H1 (cell line): ENCODE measurements at regions not wholly inside any gene's neighbourhood (a gene's known extent, or its start where the extent isn't known, plus 50 kb on each side); places are given as distances from the start of the nearest gene placed in this dataset.

ENCODE experiments used
- CTCF ChIA-PET: fragments of 300-600 bp; sonication (Branson Sonifier 250); formaldehyde crosslinking; loops from one replicate; lab custom pipeline; 2021; ENCODE audit not compliant: partially characterized antibody; lab: Charles Lee
- POLR2A ChIA-PET: fragments of 300-600 bp; sonication (Branson Sonifier 250); formaldehyde crosslinking; loops from one replicate; lab custom pipeline; 2021; ENCODE audit warnings: inconsistent platforms; ENCODE audit not compliant: partially characterized antibody; lab: Charles Lee
- DNase-seq, 2 experiments: peaks; one replicate each; pipeline versions ENCODE4 v3.0.0 to v3.0.0-alpha.2; 2010 to 2022; ENCODE audit warnings: low spot score in 2 of 2, low read depth in 1 of 2, mixed read lengths in 1 of 2
- FAIRE-seq: peaks from 2 replicates; lab custom pipeline; 2011; peaks lifted over from hg19 to GRCh38; lab: Jason Lieb, UNC
- H2AFZ ChIP-seq: 2 replicates; pipeline ENCODE4 v1.8.1; 2012; ENCODE audit warnings: low read length, inconsistent platforms
- H2AK5ac ChIP-seq: 2 replicates; pipeline ENCODE4 v1.6.1; 2013; ENCODE audit warnings: low read depth, low read length
- H2BK120ac ChIP-seq: replicated peaks from 2 replicates; pipeline ENCODE3; 2013; ENCODE audit warnings: low read depth, low read length, inconsistent platforms
- H2BK12ac ChIP-seq: 2 replicates; pipeline ENCODE4 v1.6.1; 2013; ENCODE audit warnings: low read depth, low read length
- H2BK15ac ChIP-seq: 2 replicates; pipeline ENCODE4 v1.6.1; 2013; ENCODE audit warnings: low read length
- H2BK20ac ChIP-seq: 2 replicates; pipeline ENCODE4 v1.6.1; 2013; ENCODE audit warnings: low read length
- H2BK5ac ChIP-seq: 2 replicates; pipeline ENCODE4 v1.6.1; 2013; ENCODE audit warnings: low read depth, low read length
- H3K14ac ChIP-seq: 2 replicates; pipeline ENCODE4 v1.6.1; 2013; ENCODE audit warnings: inconsistent platforms; ENCODE audit not compliant: insufficient read length
- H3K18ac ChIP-seq: 2 replicates; pipeline ENCODE4 v1.6.1; 2013; ENCODE audit warnings: low read length; ENCODE audit errors: extremely low read depth
- H3K23ac ChIP-seq: 2 replicates; pipeline ENCODE4 v1.6.1; 2013; ENCODE audit warnings: inconsistent platforms; ENCODE audit not compliant: insufficient read length
- H3K23me2 ChIP-seq: 2 replicates; pipeline ENCODE4 v1.6.1; 2013; ENCODE audit warnings: low read depth, low read length
- H3K27ac ChIP-seq: 2 replicates; pipeline ENCODE4 v1.6.1; 2011; ENCODE audit warnings: low read depth, low read length, inconsistent platforms
- H3K27me3 ChIP-seq, 4 experiments: replicated peaks in 1 of 4; 1 replicate in 1 of 4; 2 replicates in 3 of 4; pipeline versions ENCODE4 v1.6.1 to v1.8.1; 2011 to 2013; ENCODE audit warnings: low read length in 3 of 4, mild to moderate bottlenecking in 3 of 4, inconsistent platforms in 2 of 4, mixed read lengths in 2 of 4, moderate library complexity in 1 of 4; ENCODE audit not compliant: control insufficient read depth in 3 of 4, insufficient read depth in 3 of 4; ENCODE audit errors: extremely low read depth in 1 of 4
- H3K36me3 ChIP-seq, 4 experiments: 2 replicates each; pipeline versions ENCODE4 v1.6.1 to v1.8.1; 2011 to 2013; ENCODE audit warnings: mild to moderate bottlenecking in 4 of 4, low read length in 3 of 4, moderate library complexity in 2 of 4, control low read depth in 1 of 4, inconsistent platforms in 1 of 4; ENCODE audit not compliant: insufficient read depth in 4 of 4, control insufficient read depth in 2 of 4
- H3K4ac ChIP-seq: replicated peaks from 2 replicates; pipeline ENCODE3; 2013; ENCODE audit warnings: low read length, low read depth, mixed read lengths, inconsistent platforms; ENCODE audit not compliant: insufficient read length
- H3K4me1 ChIP-seq, 4 experiments: replicated peaks in 1 of 4; 1 replicate in 1 of 4; 2 replicates in 3 of 4; pipeline versions ENCODE4 v1.6.1 to v1.8.1; 2011 to 2013; ENCODE audit warnings: low read length in 3 of 4, inconsistent platforms in 2 of 4, mixed read lengths in 1 of 4; ENCODE audit not compliant: insufficient read depth in 4 of 4, control insufficient read depth in 3 of 4
- H3K4me2 ChIP-seq, 2 experiments: 2 replicates each; pipeline versions ENCODE4 v1.6.1 to v1.8.1; 2011 to 2013; ENCODE audit warnings: low read depth in 2 of 2, low read length in 2 of 2, control low read depth in 1 of 2, inconsistent platforms in 1 of 2, mild to moderate bottlenecking in 1 of 2; ENCODE audit not compliant: insufficient read depth in 1 of 2
- H3K4me3 ChIP-seq, 4 experiments: fragments of 200-600, 300-600 bp in 1 of 4; sonication (generic), shearing (Covaris generic), sonication (Bioruptor Twin) in 1 of 4; 2 replicates each; pipeline versions ENCODE4 v1.5.1 to v1.8.1; 2011 to 2016; ENCODE audit warnings: low read length in 4 of 4, low read depth in 3 of 4, control low read depth in 2 of 4, inconsistent platforms in 2 of 4, mild to moderate bottlenecking in 2 of 4, mixed read lengths in 1 of 4, moderate library complexity in 1 of 4; ENCODE audit not compliant: insufficient read depth in 2 of 4; ENCODE audit errors: extremely low read depth in 1 of 4
- H3K56ac ChIP-seq: replicated peaks from 2 replicates; pipeline ENCODE3; 2013; ENCODE audit warnings: low read depth, mild to moderate bottlenecking, mixed read lengths, low read length, inconsistent platforms; ENCODE audit not compliant: insufficient read length
- H3K79me1 ChIP-seq: 2 replicates; pipeline ENCODE4 v1.6.1; 2013; ENCODE audit warnings: low read depth, low read length, control low read depth
- H3K79me2 ChIP-seq, 2 experiments: 2 replicates each; pipeline versions ENCODE4 v1.6.1 to v1.8.1; 2012 to 2013; ENCODE audit warnings: low read length in 2 of 2, mild to moderate bottlenecking in 2 of 2, inconsistent platforms in 1 of 2; ENCODE audit not compliant: insufficient read depth in 2 of 2, control insufficient read depth in 1 of 2
- H3K9ac ChIP-seq, 4 experiments: replicated peaks in 1 of 4; 1 replicate in 1 of 4; 2 replicates in 3 of 4; pipeline versions ENCODE4 v1.6.1 to v1.8.1; 2011 to 2013; ENCODE audit warnings: low read depth in 3 of 4, low read length in 3 of 4, control low read depth in 2 of 4, mild to moderate bottlenecking in 2 of 4, moderate library complexity in 2 of 4, inconsistent platforms in 1 of 4; ENCODE audit errors: extremely low read depth in 1 of 4
- H3K9me3 ChIP-seq, 2 experiments: 2 replicates each; pipeline versions ENCODE4 v1.6.1 to v1.8.1; 2012 to 2013; ENCODE audit warnings: mild to moderate bottlenecking in 2 of 2, moderate library complexity in 2 of 2, control low read depth in 1 of 2, inconsistent platforms in 1 of 2, low read depth in 1 of 2, low read length in 1 of 2, mixed read lengths in 1 of 2; ENCODE audit not compliant: insufficient read depth in 2 of 2
- H4K20me1 ChIP-seq, 2 experiments: replicated peaks in 1 of 2; 2 replicates each; pipeline versions ENCODE3 to v1.8.1; 2011 to 2013; ENCODE audit warnings: inconsistent platforms in 2 of 2, low read length in 2 of 2, mild to moderate bottlenecking in 1 of 2; ENCODE audit not compliant: insufficient read depth in 2 of 2, control insufficient read depth in 1 of 2
- H4K5ac ChIP-seq: 2 replicates; pipeline ENCODE4 v1.6.1; 2013; ENCODE audit warnings: low read length, low read depth, mixed read lengths, inconsistent platforms; ENCODE audit not compliant: insufficient read length
- H4K8ac ChIP-seq: 2 replicates; pipeline ENCODE4 v1.8.0; 2013; ENCODE audit warnings: mild to moderate bottlenecking, moderate library complexity, low read length, inconsistent platforms; ENCODE audit not compliant: insufficient read depth; ENCODE audit errors: extremely low read depth
- H4K91ac ChIP-seq: replicated peaks from 2 replicates; pipeline ENCODE3; 2013; ENCODE audit warnings: low read length, mixed read lengths, inconsistent platforms; ENCODE audit not compliant: insufficient read length
- JUND ChIP-seq: IDR thresholded peaks from 2 replicates; pipeline ENCODE4 v1.6.1; 2011; ENCODE audit warnings: mild to moderate bottlenecking, improper control_type of control experiment, low read length
- SP4 ChIP-seq: IDR thresholded peaks from 2 replicates; pipeline ENCODE4 v1.6.1; 2012; ENCODE audit warnings: low read length, inconsistent platforms
- WGBS, 2 experiments: shearing (Covaris generic) in 1 of 2; methylation state at CpG; one replicate each; pipeline versions ENCODE4 v1.1.6 to v1.1.7; 2013 to 2015; ENCODE audit warnings: low lambda C conversion rate in 2 of 2, mixed read lengths in 2 of 2, inconsistent platforms in 1 of 2, low coverage in 1 of 2, missing lambda C conversion rate in 1 of 2; ENCODE audit not compliant: insufficient replicate concordance in 2 of 2, insufficient coverage in 1 of 2, insufficient read length in 1 of 2; ENCODE audit errors: extremely low coverage in 1 of 2, missing lambda C conversion rate in 1 of 2; 5-methylcytosine and 5-hydroxymethylcytosine counted together

GRCh38 chr3:162641907-162642306 is 1145.3 kb downstream of the OTOL1 start:
- Histone ChIP-seq H4K5ac (no peak overlapping the region), H2BK120ac (no peak overlapping the region), H2BK15ac (no peak overlapping the region), H3K4ac (no peak overlapping the region), H2BK12ac (no peak overlapping the region), H3K14ac (no peak overlapping the region), H2AFZ (no peak overlapping the region), H2BK20ac (no peak overlapping the region), H3K56ac (no peak overlapping the region), H3K9me3 (peaks cover 11 to 16% of the 10 kb centered on the region in 2 experiments; a peak in 3 of 4 replicates), H3K23me2 (no peaks in the 10 kb centered on the region), H3K36me3 (no peaks in the 10 kb centered on the region), H3K79me2 (no peaks in the 10 kb centered on the region), H2BK5ac (no peak overlapping the region), H3K27me3 (no peaks in the 10 kb centered on the region), H3K79me1 (no peaks in the 10 kb centered on the region), H2AK5ac (no peak overlapping the region), H3K4me3 (no peak overlapping the region), H3K9ac (no peak overlapping the region), H4K20me1 (no peaks in the 10 kb centered on the region), H3K4me1 (no peaks in the 10 kb centered on the region), H3K4me2 (no peak overlapping the region), H3K18ac (no peak overlapping the region), H4K8ac (no peak overlapping the region), H3K23ac (no peak overlapping the region), H3K27ac (no peak overlapping the region), H4K91ac (no peak overlapping the region)
- CTCF ChIA-PET = no interaction called here
- DNase-seq (no peak), FAIRE-seq (no peak)
- POLR2A ChIA-PET = no interaction called here
- 97% methylated on average over 2 of the region's 2 CpGs; no CpG with 5 or more reads in 1 of the 2 experiments for WGBS, 2 experiments
- TF ChIP-seq SP4 (no peak), JUND (no peak)
